ENCODE measurements at regions not wholly inside any gene's neighbourhood (a gene's known extent, or its start where the extent isn't known, plus 50 kb on each side); places are given as distances from the start of the nearest gene placed in this dataset.
"Not testable (repeated sequence)": the region's sequence is repeated elsewhere in the genome, so short reads cannot be mapped to it uniquely, and the experiment has no call there.

DNA sequence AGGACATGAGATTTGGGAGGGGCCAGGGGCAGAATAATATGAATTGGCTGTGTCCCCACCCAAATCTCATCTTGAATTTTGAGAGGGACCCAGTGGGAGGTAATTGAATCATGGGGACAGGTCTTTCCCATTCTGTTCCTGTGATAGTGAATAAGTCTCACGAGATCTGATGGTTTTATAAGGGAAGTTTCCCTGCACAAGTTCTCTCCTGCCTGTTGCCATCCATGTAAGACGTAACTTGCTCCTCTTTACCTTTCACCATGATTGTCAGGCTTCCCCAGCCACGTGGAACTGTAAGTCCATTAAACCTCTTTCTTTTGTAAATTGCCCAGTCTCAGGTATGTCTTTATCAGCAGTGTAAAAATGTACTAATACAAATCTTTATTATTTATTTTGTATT is 452.8 kb upstream of the MGAT4C start:
- not testable (repeated sequence) for DNase-seq (ENCODE audit: low read depth, low spot score)

DNA sequence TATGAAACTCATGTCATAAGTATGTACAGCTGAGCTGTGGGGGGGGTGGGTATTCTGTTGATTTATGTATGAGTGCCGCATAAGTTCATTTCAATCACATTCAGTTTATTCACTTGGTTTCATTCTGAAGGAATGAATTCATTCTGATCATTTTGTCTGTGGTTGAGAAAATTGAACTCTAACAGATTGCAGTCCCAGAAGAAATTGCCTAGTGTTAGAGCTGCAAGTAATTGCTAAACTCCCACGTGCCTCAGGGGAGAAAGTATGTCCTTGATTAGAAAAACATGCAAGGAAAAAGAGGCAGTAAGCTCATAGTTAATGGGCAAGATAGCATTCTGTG is 442.4 kb upstream of the MGAT4C start:
- DNase-seq (ENCODE audit: low read depth, low spot score): no peak

GRCh38 chr12:86697916-86698640 is 441.9 kb upstream of the MGAT4C start:
- DNase-seq (ENCODE audit: low read depth, low spot score): no peak

DNA sequence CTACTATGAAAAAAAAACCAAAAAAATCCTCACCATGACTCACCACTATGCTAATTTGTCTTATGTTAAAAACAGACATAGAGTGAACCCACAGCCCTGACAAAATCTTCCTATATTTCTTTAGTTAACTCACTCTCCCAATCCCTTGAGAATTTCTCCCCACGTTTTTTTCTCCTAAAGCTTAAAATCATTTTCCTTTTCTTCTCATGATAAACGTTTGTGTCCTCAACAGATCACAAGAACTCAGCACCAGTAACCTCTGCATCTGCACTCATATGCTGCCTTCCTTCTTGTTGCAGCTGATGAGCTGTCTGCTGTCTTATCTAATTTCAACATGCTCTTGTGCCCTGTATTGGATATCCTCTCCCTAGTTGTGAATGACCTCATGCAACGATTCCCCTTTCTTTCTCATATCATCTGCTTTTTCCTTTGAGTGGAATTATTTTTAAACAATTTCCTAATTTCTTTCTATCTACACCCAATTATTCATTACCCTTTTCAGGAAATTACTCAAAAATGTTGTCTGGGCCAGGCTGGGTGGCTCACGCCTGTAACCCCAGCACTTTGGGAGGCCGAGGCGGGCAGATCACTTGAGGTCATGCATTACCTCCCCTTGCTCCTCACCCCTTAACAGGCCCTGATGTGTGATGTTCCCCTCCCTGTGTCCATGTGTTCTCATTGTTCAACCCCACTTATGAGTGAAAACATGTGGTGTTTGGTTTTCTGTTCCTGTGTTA is 427.5 kb upstream of the MGAT4C start:
- no peak for DNase-seq (ENCODE audit: low read depth, low spot score)

DNA sequence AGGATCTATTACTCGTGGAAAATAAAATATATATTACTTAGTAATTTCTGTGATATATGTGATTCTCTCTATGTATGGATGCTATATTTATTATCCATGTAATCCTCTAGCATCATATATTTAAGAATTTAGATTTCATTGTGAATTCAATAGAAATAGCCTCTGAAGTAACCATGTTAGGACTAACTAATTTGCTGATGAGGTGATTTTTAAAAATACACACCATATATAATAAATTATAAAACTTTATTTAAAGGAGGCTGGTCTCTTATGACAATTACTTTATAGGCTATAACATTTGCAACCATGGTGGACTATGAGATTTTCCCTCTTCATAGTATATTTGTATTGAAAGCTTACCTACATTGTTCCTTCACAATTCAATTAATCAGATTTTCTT is 424.9 kb upstream of the MGAT4C start:
- DNase-seq (ENCODE audit: low read depth, low spot score): no peak

GRCh38 chr12:86675197-86675596 is 419.0 kb upstream of the MGAT4C start:
- DNase-seq (ENCODE audit: low read depth, low spot score): no peak

- no peak for DNase-seq (ENCODE audit: low read depth, low spot score)
Observed at GRCh38 chr12:86670986-86671385, 414.8 kb upstream of the MGAT4C start.

DNA sequence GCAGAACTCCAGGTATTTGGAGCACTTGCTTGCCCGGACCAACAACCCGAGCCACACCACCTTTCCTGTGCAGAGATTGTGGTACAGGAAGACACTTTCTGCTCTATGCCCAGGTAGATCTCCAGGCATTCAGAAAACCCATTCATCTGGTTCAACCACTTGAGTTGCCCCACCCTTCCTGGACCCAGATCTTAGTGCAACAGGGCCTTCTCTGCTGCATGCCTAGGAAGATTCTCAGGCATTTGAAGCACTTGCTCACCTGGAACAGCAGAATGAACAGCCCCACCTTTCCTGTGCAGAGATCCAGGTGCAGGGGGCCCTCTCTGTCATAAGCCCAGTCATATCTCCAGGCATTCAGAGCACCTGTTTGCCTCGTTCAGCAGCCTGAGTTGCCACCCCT is 412.8 kb upstream of the MGAT4C start:
- DNase-seq (ENCODE audit: low read depth, low spot score): no peak

GRCh38 chr12:86666316-86666715 is 410.1 kb upstream of the MGAT4C start:
- no peak for DNase-seq (ENCODE audit: low read depth, low spot score)

- DNase-seq (ENCODE audit: low read depth, low spot score): no peak
Observed at GRCh38 chr12:86663716-86664115, 407.5 kb upstream of the MGAT4C start.

DNA sequence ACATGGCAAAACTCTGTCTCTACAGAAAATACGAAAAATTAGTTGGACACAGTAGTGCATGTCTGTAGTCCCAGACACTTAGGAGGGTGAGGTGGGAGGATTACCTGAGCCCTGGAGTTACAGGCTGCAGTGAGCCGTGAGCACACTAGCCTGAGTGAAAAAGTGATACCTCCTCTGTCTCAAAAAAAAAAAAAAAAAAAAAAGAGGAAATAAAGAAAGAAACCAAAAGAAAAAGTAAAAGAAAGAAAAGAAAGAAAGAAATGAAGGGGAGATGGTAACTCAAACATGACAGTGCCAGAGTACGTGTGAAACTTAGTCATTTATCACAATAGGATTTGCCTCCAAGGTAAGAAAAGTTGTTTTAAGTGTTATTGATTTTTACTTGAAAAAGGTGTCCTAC is 407.0 kb upstream of the MGAT4C start:
- no peak for DNase-seq (ENCODE audit: low read depth, low spot score)

DNA sequence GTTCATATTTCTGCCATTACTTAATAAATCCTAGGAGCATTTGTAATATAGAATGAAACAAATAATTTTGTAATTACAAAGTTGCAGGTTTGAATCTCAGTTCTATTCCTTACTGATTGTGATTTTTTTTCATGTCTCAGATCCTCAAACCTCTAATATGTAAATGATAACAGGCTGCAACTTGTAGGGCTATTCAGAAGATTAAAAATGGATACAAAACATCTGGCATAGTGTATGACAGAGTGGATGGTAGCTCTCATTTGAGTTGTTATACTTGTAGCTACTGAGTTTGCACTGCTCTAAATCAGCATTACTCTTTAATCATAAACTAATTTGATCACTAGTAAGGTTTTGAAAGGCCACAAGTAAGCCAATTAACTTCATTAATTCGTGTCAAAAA is 406.3 kb upstream of the MGAT4C start:
- DNase-seq (ENCODE audit: low read depth, low spot score): no peak

GRCh38 chr12:86660488-86661147 is 404.4 kb upstream of the MGAT4C start:
- no peak for DNase-seq (ENCODE audit: low read depth, low spot score)

DNA sequence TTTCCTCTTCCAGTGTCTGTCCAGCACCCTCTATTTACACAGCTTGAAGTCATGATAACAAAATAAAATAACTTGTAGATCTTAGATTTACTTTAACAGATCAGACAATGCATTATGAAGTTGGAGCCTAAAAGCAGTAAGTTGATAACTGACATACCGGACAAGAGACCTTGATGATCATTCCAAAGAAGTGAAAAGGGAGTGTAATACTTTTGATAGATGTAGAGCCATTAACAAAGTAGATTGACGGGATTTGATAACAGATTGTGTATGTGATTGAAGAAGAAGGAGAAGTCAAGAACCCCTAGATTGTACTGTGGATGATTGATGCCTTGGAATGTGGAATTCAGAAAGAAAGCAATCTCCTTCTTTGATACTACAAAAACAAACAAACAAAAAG is 403.8 kb upstream of the MGAT4C start:
- DNase-seq (ENCODE audit: low read depth, low spot score): no peak

- no peak for DNase-seq (ENCODE audit: low read depth, low spot score)
Observed at GRCh38 chr12:86658303-86658702, 402.1 kb upstream of the MGAT4C start.

GRCh38 chr12:86647800-86648199 is 391.6 kb upstream of the MGAT4C start:
- DNase-seq (ENCODE audit: low read depth, low spot score): no peak

DNA sequence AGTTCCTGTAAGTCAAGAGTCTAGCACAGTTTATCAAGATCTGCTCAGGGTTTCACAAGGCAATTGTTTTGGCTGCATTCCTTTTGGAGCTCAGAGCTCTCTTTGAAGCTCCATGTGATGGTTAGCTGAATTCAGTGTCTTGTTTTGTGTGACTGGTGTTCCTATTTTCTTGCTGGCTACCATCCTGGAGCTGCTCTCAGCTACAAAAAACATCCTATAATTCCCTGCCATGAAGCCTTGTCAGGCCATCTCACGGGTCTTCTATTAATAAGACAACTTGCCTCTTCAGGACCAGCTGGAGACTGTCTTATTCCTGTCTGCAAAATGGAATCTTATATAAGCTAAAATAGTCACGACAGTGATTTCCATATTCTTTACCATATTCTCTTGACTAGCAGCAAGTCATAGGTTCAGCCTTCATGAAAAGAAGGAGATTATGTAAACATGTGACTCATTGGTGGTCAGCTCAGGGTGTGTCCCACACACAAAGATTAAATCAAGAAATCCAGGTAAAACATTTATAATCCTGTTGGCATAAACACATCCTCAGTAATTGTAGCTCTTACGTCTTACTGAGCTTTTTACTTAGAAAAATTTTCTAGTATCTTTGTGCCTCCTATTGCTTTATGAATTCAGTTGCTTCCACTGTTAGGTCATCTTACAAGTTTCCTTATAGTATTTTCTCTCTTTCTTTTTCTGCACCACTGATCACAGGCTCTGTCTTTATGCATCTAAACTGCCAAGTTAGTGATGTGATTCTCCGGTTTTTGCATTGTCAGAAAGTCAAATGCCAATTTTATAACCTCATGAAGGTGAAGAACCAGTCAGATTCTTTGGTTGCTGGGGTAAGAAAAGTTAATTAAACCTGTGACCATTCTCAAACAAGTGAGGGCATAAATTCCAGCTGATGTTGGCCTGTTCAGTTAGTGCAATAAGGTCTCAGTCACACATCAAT is 378.5 kb upstream of the MGAT4C start:
- DNase-seq (ENCODE audit: low read depth, low spot score): no peak

DNA sequence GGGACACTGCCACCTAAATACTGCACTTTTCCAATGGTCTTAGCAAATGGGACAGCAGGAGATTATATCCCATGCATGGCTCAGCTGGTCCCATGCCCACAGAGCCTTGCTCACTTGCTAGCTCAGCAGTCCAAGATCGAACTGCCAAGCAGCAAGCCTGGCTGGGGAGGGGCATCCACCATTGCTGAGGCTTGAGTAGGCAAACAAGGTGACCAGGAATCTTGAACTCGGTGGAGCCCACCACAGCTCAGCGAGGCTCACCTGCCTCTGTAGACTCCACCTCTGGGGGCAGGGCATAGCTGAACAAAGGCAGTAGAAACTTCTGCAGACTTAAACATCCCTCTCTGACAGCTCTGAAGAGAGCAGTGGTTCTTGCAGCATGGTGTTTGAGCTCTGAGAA is 370.8 kb upstream of the MGAT4C start:
- no peak for DNase-seq (ENCODE audit: low read depth, low spot score)

DNA sequence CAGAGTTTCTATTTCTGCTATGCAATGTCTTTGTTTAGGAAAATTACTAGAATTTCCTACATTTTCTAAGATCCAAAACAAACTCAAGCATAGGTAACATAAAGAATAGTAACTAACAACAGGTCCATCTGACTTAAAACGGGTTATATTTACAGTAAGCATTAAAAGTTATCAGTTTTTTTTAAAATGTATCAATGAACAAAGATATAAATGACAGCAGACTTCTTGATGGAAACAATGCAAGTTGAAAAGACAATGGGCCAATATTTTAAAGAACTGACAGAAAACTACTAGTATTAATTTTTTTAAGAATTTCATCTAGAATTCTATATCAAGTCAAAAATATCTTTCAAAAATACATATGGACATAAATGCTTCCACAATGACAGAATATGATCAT is 367.1 kb upstream of the MGAT4C start:
- no peak for DNase-seq (ENCODE audit: low read depth, low spot score)

- no peak for DNase-seq (ENCODE audit: low read depth, low spot score)
Observed at GRCh38 chr12:86621957-86622356, 365.8 kb upstream of the MGAT4C start.

GRCh38 chr12:86613311-86613710 is 357.1 kb upstream of the MGAT4C start:
- no peak for DNase-seq (ENCODE audit: low read depth, low spot score)

DNA sequence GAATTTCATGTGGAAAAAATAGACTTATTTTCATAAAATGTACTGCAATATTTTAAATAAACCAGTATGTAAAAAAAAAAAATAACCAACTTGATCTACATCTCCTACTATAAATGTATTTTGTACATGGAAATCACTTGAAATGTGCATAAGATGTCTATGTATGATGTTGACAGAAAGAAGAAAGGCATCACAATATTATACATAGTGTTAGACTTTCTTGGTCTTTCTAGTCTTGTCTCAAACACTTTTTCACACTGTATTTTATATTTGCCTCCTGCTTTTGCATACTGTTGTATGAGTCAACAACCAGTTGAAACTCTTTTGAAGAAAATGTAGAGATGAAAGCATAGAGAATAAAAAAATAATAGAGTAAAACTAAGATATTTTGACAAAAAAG is 352.4 kb upstream of the MGAT4C start:
- no peak for DNase-seq (ENCODE audit: low read depth, low spot score)

Data from smooth muscle cell of the brain vasculature (primary cell).